ENCODE measurements at regions not wholly inside any gene's neighbourhood (a gene's known extent, or its start where the extent isn't known, plus 50 kb on each side); places are given as distances from the start of the nearest gene placed in this dataset.

- TF ChIP-seq GATA2 (IDR thresholded peaks at IDR 0.05; ENCODE audit: low read depth, low read length) = peak; percentile 60
- no peak for TF ChIP-seq GATA3 (IDR thresholded peaks at IDR 0.05; ENCODE audit: low read depth, low read length)
Observed at GRCh38 chr16:51762081-51762996, 611.3 kb upstream of the SALL1 start.

Data from SH-SY5Y (cell line).